HG03175 (cell line): ENCODE measurements at regions not wholly inside any gene's neighbourhood (a gene's known extent, or its start where the extent isn't known, plus 50 kb on each side); places are given as distances from the start of the nearest gene placed in this dataset.

ENCODE experiments used
- ATAC-seq: cut with Tn5 transposase; IDR thresholded peaks from one replicate; pipeline ENCODE4 v1.9.1; 2021; ENCODE audit warnings: mild to moderate bottlenecking, moderate library complexity; ENCODE audit not compliant: unreplicated experiment

DNA sequence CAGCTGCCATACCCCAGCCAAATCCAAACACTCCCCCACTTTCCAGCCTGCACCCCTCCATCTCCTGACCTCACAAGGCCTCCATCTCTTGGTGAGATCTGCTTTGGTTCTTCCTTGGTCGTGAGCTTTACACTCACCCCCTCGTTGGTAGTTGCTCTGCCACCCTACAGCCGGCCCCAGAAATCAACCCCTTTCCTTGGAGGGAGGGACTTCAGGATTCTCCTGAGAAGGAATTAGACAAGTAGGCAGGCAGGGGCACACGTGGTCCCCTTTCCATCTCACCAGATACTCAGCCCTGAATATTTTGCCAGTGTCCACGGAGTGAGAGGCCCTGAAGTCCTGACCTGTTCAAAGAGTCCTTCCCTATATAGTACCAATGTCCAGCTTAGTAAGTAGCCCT lies 120.0 kb upstream of the PWP1 start:
- no peak for ATAC-seq

DNA sequence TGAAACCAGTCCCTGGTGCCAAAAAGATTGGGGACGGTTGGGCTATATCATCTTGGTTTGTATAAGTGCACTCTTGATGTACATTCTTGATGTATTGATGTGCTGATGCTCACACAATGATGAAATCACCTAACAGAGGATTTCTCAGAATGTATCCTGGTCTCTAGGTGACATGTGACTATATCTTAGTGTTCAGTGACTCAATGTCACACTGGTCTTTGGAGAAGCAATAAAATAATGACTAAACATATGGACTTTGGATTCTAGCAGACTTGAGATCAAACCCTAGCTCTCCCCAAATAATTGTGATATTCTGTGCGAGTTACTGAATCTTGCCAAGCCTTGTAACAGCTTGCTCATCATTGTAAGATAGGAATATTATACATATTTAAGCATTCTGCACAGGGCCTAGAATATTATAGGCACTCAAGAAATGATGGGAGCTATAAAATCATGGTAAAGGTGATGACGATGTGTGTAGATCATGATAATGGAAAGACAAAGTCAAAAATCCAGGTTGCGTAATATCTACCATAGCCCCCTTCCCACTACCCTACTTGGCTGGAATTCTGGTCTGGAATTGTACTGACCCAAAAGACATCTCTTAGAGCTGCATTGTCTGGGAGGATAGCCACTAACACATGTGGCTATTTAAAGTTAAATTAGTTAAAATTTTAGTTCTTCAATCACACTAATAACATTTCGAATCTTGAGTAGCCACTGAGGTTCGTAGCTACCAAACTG lies 117.6 kb upstream of the PWP1 start:
- no peak for ATAC-seq

DNA sequence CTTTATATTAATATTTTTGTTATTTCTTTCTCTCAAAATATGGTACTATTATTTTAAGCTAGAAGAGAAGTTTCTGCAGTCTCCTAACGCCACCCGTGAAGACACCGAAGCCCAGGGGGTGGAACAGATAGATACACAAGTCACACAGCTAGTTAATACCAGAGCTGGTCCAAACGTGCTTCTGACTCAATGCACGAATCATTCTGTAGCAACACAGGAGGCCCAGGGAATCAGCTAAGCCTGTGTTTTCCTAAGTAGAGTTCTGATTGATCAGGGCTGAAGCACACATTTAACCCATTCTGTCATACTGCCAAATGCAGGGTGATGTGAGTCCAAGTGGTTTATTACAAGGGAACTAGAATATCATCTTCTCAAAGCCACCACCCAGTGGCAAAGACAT lies 116.9 kb upstream of the PWP1 start:
- ATAC-seq: no peak

DNA sequence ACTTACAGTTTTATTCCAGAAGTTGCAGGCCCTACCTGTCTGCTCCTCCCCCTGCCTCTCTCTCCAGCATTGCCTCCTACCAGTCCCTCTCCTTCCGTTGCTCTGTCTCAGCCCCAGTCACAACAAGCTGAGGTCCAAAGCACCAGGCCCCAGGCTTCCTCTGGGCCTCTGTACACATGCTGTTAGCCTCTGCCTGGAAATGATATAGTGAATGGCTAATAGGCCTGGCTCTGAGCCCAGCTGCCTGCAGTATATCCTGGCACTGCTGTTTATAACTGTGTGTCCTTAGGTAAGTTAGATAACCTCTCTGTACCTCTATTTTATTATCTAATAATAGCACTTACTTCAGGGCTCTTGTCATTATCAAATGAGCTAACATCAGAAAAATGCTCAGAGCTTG lies 114.9 kb upstream of the PWP1 start:
- no peak for ATAC-seq

DNA sequence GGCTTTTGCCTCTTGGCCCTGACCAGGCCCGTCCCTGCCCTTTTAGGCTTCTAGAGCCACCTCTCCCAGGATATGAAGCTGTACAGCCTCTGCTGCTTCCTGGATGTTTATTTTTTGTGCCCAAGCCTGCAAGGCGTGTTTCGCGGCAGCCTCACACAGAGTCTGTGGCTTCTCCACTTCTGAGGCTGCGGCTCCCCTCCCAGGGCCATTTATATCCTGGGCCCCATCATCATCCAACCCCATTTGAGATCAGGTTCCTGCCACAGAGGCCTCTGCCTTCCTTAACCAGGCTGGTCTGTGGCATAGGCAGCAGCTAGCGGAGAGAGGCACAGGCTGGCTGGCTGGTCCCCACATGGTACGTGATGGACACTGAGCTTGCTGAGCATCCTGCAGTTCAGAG lies 114.1 kb upstream of the PWP1 start:
- ATAC-seq: no peak

DNA sequence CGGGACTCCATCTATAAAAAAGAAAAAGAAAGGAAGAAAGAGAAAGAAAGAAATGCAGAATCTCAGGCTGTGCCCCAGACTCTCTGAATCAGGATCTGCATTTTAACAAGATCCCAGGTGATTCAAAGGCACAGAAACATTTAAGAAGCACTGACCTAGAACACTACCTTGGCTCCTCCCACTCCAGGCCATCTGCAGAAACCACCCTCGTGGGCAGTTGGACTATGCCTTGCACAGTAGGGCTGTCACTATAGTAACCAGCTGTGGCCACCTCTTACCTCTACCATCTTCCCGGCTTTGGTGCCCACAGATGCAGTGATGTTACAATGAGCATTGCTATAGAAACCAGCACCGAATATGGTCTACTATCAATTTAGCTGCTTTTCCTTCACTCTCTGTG lies 110.9 kb upstream of the PWP1 start:
- no peak for ATAC-seq

DNA sequence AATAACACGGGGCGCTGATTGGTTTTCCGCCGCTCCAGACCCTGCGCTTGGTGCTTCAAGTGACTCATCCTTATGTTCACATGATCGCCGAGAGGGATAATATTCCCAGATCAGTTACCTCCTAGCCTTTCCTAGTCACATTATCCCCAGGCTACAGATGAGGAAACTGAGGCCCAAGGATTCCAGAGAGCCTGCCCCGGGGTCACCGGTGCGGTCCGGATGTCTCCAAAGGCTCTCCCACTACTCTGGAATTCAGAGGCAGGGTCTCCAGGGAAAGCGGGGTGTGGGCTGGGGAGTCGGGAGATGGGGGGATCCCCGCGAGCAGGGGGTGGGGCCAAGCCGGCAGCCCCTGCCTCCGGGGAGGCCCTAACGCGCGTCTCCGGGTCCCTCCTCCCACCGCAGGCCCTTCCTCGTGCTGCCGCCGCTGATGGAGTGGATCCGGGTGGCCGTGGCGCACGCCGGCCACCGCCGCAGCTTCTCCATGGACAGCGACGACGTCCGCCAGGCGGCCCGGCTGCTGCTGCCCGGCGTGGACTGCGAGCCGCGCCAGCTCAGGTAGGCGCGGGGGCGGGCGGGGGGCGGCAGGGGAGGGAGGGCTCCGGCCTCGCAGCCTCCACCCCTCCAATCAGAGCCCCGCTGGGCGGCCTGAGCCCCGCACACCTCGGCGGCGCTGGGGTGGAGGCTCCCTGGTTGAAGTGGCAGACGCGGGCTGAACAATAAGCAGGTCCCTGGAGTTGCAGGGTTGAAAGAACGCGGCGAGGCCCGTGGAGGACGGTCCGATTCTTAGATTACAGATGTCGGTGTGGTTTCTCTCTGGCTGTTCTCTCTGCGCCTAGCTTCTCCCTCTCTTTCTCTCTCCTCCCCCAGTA lies 104.6 kb upstream of the PWP1 start:
- no peak for ATAC-seq

DNA sequence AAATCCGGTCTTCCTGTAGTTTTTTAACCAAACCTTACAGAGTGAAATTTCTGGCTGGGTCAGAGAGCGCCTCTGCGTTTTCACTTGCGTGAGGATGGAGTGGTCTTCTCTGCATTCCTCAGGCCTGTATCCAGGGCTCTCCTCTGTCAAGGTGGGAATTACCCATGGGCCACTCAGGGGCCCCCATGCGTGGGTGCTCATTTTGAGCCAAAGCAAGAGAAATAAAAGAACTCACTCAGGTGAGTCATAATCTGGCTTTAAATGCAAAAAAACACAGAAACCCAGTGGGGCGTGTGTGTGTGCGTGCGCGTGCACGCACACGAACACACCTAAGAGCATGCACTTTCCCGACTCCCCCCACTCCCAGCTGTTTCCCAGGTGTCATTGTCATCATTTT lies 104.0 kb upstream of the PWP1 start:
- no peak for ATAC-seq

DNA sequence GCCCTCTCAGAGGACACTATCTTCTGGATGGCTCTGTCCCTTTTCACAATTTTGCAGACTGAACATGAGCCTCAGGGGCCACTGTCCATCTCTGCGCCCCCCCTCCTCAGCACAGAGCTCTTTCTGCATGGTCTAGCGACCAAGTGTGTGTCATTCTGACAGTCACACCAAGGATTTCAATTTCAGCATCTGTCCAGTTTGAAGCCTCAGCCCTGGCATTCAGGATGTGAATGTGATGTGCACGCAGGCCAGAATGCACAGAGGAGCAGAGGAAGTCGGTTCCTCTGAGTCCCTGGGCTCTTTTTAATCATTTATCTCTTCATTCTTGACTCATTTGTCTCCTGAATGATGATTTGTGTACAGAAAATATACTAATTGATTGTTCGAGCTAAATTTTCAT lies 102.0 kb upstream of the PWP1 start:
- ATAC-seq: no peak

DNA sequence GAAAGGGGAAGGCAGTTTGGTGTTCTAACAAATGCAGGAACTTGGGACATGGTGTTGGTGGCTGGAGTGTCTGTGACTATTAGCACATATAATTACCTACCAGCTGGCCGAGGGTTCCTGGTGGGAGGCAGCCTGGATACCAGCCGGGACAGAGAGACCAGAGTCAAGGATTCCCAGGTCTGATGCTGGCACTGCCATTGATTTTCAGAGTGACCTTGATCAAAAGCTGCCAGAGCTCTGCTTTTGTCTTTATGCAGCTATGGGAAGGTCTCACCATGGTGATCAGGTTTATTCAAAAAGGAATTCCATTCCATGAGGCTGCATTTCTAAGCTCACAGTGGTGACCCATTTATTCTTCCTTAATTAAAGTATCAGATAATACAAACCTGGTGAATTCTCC lies 101.0 kb upstream of the PWP1 start:
- no peak for ATAC-seq

DNA sequence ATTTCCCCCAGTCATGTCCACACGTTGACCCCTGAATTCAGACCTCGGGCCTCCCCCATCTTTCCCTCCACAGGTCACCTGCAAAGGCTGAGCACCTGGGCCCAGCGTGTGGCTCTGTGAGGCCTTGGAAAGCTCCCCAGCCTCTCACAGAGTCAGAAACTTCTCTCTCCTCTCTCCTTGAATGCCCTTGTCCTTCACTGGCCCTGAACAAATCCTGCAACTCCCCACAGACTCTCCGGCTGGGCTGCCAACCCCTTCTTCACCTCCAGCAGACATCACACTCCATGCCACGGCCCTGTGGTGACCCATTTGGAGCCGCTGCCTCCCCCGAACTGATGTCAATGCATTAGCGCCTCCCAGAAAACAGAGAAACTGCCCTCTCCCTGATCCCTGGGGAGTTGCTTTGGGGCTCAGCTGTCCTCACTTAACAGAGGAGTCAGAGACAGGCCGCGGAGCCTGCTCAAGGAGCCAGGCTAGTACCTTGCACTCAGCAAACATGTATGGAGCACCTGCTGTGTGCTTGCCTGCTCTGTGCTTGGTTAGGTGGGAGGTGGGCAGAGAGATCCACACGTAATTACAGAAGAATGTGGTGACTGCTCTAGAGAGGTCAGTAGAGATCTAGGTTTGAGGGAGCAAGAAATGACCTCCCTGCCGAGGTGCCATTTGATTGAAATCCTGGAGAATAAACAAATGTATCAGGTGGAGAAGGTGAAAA lies 99.2 kb upstream of the PWP1 start:
- ATAC-seq: no peak

DNA sequence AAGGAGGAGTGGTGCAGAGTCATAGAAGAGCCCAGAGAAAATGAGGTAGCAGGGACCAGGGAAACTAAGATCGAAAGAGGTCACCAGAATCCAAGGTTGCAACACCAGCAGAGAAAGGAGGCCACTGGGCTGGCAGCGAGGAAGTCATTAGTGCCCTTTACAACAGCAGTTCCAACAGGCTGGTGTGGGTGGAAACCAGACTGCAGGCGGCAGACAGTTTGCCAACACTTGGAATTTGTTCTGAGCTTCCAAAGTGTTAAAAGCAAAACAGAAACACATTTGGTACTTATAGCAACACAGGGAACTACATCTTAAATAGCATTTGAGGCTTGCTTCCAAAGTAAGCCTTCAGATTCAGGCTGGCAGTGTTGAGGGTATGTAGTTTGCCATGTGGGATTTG lies 95.2 kb upstream of the PWP1 start:
- ATAC-seq: no peak

DNA sequence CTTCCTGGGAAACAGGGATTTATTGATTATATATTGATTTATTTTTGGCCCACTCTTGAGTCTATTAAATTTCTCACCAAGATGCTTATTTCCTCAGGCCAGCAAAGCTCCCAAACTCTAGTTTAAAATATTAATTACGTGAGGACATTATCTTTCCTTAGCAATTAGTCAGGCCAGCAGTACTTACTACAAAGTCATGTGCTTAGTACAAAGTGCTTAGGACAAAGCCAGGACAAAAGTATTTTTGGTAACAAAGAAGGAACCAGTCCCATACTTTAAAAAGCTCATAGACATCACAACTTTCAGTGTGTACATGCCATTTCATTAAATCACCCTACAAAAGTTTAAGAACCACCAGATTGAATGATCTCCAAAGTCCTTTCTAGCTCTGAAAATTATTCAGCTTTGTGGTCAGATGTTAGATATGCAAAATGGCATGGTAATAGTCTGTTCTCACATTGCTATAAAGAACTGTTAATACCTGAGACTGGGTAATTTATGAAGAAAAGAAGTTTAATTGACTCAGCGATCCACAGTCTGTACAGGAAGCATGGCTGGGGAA lies 94.7 kb upstream of the PWP1 start:
- no peak for ATAC-seq

DNA sequence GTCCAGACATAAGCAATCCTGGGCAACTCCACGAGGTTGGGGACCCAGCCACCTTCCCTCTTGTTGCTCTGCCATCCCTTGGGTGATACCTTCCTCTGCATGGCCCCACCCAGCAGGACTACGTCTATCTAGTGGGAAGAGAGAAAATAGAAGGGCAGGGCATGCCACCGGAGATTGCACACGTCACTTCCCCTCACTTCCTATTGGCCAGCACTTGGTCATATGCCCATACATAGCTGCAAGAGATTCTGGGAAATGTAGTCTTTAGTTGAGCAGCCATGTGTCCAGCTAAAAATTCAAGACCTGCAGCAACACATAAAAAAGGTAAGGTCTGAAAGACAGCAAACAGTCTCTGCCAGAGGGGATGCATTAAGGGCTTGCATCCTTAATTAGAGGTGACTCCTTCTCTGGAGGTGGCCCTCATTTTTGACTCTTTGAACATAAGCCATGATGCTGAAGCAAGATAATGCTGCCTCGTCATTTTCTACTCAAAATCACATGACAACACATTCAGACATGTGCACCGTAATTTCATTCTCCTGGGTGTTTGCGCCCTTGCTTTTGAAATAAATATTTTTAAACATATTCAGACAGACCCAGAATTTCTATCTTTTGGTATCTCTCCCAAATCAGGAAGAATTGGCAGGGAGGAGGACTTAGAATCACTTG lies 91.8 kb upstream of the PWP1 start:
- no peak for ATAC-seq

DNA sequence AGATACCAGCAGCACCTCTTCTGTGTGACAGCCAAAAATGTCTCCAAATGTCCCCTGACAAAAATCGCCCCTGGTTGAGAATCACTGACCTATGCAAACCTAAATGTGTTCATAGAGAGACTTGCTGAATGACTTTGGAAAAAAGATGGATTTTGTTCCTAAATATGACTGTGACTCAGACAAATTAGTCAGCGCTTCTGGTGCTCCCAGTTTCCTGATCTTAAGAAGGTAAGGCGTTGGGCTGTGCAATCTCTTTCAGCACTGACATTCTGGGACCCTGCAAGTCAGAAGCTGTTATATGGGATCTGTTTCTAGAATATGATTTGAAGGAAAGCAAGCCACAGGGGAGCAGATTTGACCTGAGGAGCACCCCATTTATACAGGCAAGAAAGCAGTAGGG lies 90.6 kb upstream of the PWP1 start:
- no peak for ATAC-seq

DNA sequence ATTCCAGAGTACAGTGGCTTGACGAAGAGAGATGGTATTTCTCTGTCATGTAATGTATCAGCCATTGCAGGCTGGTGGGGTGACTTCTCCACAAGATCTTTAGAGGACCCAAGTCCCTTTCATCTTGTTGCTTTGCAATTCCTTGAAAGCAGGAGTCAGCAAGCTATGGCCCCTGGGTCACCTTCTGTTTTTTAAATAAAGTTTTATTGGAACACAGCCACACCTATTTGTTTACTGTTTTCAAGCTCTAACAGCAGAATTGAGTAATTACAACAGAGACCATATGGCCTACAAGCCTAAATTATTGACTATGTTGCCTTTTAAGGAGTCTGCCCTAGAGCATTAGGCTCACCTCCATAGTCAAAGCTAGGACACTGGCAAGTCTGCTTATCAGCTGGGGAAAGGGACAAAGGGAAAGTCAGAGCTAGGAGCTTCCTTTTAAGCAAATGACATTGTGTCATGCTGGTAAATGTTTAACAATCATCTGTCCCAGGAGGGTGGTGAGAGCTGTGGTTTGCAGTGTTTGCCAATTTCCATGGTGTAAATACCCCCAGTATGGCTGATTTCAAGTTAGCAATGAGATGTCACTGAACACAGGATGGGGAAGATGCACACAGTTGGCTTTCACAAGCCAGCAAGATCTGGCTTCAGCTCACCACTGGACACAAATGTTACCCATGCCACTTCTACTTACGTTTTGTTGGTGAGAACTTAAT lies 87.7 kb upstream of the PWP1 start:
- ATAC-seq: peak; percentile 77

DNA sequence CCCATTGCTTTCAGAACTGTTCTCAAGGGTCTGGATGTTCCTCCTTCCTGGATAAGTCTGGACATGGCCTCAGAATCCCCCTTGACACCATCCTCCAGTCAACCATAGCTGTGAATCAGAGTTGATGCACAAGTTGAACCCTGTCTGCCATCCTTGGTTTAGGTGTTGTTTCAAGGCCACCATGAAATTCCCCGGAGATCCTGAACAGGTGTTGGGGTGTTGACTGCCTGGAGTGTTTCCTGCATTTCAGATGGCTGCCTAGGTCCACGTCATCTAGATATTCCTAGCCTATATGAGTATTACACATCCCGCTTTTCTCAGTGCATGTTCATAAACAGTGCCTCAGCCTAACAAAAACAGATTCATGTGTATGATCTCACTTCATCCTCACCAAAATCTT lies 86.7 kb upstream of the PWP1 start:
- no peak for ATAC-seq

DNA sequence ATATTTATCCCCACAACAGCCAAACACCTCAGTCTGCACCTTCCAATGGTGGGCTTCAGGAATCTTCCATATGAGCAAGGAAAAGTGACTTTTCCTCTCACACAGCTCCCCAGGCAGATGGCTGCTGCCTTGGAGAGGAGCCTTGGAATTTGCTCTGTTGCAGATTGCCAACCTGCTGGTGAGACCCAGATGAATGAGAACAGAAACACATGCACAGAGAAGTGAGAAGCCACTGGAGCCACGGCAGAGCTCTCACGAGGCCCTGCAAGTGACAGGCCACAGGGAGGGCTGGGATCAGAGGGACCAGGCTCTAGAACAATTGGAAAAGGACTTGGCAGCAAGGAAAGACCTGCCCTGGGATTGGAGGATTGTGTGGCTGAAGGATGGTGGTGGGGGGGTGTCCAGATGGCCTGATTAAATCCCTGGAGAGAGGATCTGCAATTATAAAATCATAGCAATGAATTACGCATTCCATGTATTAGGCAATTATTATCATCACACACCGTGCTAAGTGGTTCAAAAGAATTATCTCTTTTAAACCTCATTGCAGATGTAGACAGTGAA lies 84.9 kb upstream of the PWP1 start:
- no peak for ATAC-seq

DNA sequence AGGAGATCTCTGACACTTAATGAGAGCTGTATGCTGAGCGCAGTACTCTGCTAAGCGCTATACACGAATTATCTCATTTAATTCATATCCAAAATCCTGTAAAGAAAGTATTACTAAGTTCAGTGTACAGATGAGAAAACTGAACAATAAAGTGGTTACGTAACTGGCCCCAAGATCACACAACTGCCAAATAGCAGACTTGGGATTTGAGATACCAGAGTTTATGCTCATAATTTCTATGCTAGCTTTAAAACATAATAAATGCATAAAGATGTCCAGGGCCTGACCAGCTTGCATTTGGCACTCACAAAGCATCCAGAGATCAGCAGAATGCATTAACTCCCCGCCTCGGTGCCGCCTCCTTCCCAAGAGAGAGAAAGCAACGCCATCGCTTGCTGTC lies 83.2 kb upstream of the PWP1 start:
- no peak for ATAC-seq

DNA sequence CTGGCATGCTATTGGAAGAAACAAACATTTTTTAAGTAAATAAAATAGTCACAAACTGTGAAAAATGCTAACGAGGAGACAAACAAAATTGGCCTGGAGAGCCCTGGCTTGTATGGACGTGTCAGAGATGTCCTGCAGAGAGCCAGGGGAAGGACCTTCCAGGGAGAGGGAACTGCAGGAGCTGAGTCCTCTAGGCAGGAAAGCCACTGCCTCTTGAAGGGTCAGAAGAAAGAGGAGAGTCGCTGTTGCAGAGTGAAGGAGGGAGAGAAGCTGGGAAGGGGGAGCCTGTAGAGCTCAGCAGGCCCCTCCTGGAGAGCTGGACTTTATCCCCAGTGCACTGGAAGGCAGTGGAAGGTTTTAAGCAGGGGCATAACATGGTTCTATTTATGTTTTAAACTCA lies 80.3 kb upstream of the PWP1 start:
- no peak for ATAC-seq
